ENCODE measurements at regions not wholly inside any gene's neighbourhood (a gene's known extent, or its start where the extent isn't known, plus 50 kb on each side); places are given as distances from the start of the nearest gene placed in this dataset.

GRCh38 chr20:41697861-41698559 is 79.8 kb upstream of the CHD6 start:
- no peak overlapping the region for H3K27ac ChIP-seq
- peak in 1 of 2 donors; percentile 17 for DNase-seq (ENCODE audit: low spot score in 2 of 2)
- TF ChIP-seq EP300 (IDR thresholded peaks at IDR 0.05) (no peak), CTCF (IDR thresholded peaks at IDR 0.05) (peak; percentile 45 to 78 (median 58))
- 69 to 71% methylated on average over 6 of the region's 6 CpGs for WGBS, 2 donors
- H3K27me3 ChIP-seq, result no peaks in the 10 kb centered on the region
- H3K36me3 ChIP-seq, result no peaks in the 10 kb centered on the region
- H3K9me3 ChIP-seq, result no peaks in the 10 kb centered on the region
- no peak overlapping the region for H3K4me3 ChIP-seq
- H3K4me1 ChIP-seq, result peaks cover 0 to 12% (median 3%) of the 10 kb centered on the region in 4 donors

GRCh38 chr20:41696428-41696827 is 78.3 kb upstream of the CHD6 start:
- Histone ChIP-seq H3K27ac (no peak overlapping the region), H3K9me3 (no peaks in the 10 kb centered on the region), H3K4me1 (peaks cover 0 to 16% (median 5%) of the 10 kb centered on the region in 4 donors), H3K27me3 (no peaks in the 10 kb centered on the region), H3K4me3 (no peak overlapping the region), H3K36me3 (no peaks in the 10 kb centered on the region)
- TF ChIP-seq EP300 (IDR thresholded peaks at IDR 0.05), result peak in 1 of 2 donors; percentile 13
- TF ChIP-seq POLR2A (IDR thresholded peaks at IDR 0.05), result no peak
- TF ChIP-seq CTCF (IDR thresholded peaks at IDR 0.05), result no peak
- WGBS, 2 donors, result 69 to 78% methylated on average over 3 of the region's 3 CpGs
- no peak for DNase-seq (ENCODE audit: low spot score in 2 of 2)

- Histone ChIP-seq H3K27me3 (no peaks in the 10 kb centered on the region), H3K36me3 (no peaks in the 10 kb centered on the region), H3K4me3 (no peak overlapping the region), H3K27ac (no peak overlapping the region), H3K4me1 (peaks cover 0 to 16% (median 5%) of the 10 kb centered on the region in 4 donors), H3K9me3 (no peaks in the 10 kb centered on the region)
- TF ChIP-seq EP300 (IDR thresholded peaks at IDR 0.05), result no peak
- no peak for TF ChIP-seq POLR2A (IDR thresholded peaks at IDR 0.05)
- no peak for TF ChIP-seq CTCF (IDR thresholded peaks at IDR 0.05)
- DNase-seq (ENCODE audit: low spot score in 2 of 2), result no peak
- 84 to 93% methylated on average over 2 of the region's 2 CpGs for WGBS, 2 donors
Observed at GRCh38 chr20:41694796-41695195, 76.6 kb upstream of the CHD6 start.

- peaks cover 0 to 16% (median 5%) of the 10 kb centered on the region in 4 donors for H3K4me1 ChIP-seq
- DNase-seq (ENCODE audit: low spot score in 2 of 2), result peak; percentile 60 to 76
- H3K27me3 ChIP-seq, result no peaks in the 10 kb centered on the region
- H3K36me3 ChIP-seq, result no peaks in the 10 kb centered on the region
- TF ChIP-seq EP300 (IDR thresholded peaks at IDR 0.05) (peak in 1 of 2 donors; percentile 82), CTCF (IDR thresholded peaks at IDR 0.05) (peak; percentile 31 to 68 (median 56)), POLR2A (IDR thresholded peaks at IDR 0.05) (peak in 1 of 2 donors; percentile 12)
- H3K27ac ChIP-seq, result peak overlapping the region; percentile 32 to 96 (median 90)
- no peaks in the 10 kb centered on the region for H3K9me3 ChIP-seq
- peak overlapping the region; percentile 59 to 88 (median 62) for H3K4me3 ChIP-seq
- 0 to 1% methylated on average over 33 of the region's 33 CpGs for WGBS, 2 donors
Observed at GRCh38 chr20:41693136-41693979, 75.2 kb upstream of the CHD6 start.
